H9 (cell line): ENCODE measurements at regions not wholly inside any gene's neighbourhood (a gene's known extent, or its start where the extent isn't known, plus 50 kb on each side); places are given as distances from the start of the nearest gene placed in this dataset.

ENCODE experiments used
- DNase-seq: peaks from one replicate; pipeline ENCODE4 v3.0.0-alpha.2; 2017
- H2AFZ ChIP-seq: one replicate; pipeline ENCODE4 v1.6.1; 2013; ENCODE audit warnings: mild to moderate bottlenecking, low read length, control low read depth, moderate library complexity
- H2AK5ac ChIP-seq: 2 replicates; pipeline ENCODE4 v1.6.1; 2013; ENCODE audit warnings: low read length, control low read depth, mixed read lengths; ENCODE audit not compliant: insufficient read length
- H2BK120ac ChIP-seq: one replicate; pipeline ENCODE4 v1.6.1; 2013; ENCODE audit warnings: low read depth, mild to moderate bottlenecking, low read length, control low read depth, inconsistent platforms; ENCODE audit not compliant: poor library complexity, severe bottlenecking
- H2BK12ac ChIP-seq: 2 replicates; pipeline ENCODE4 v1.6.1; 2013; ENCODE audit warnings: low read length, control low read depth, mixed read lengths, low read depth; ENCODE audit not compliant: insufficient read length
- H2BK15ac ChIP-seq: 2 replicates; pipeline ENCODE4 v1.6.1; 2013; ENCODE audit warnings: low read depth, low read length, control low read depth
- H2BK20ac ChIP-seq: one replicate; pipeline ENCODE4 v1.6.1; 2013; ENCODE audit warnings: low read depth, mild to moderate bottlenecking, low read length, control low read depth, inconsistent platforms; ENCODE audit not compliant: poor library complexity, severe bottlenecking
- H2BK5ac ChIP-seq: 2 replicates; pipeline ENCODE4 v1.6.1; 2013; ENCODE audit warnings: low read length, control low read depth, mixed read lengths; ENCODE audit not compliant: insufficient read length
- H3K14ac ChIP-seq: 2 replicates; pipeline ENCODE4 v1.6.1; 2013; ENCODE audit warnings: low read length, control low read depth; ENCODE audit not compliant: insufficient read depth
- H3K18ac ChIP-seq: 2 replicates; pipeline ENCODE4 v1.6.1; 2013; ENCODE audit warnings: low read depth, mild to moderate bottlenecking, mixed read lengths, low read length, control low read depth; ENCODE audit not compliant: insufficient read length
- H3K23ac ChIP-seq: 2 replicates; pipeline ENCODE4 v1.6.1; 2013; ENCODE audit warnings: low read length, control low read depth, mixed read lengths, low read depth; ENCODE audit not compliant: insufficient read length
- H3K23me2 ChIP-seq: 2 replicates; pipeline ENCODE4 v1.6.1; 2013; ENCODE audit warnings: low read depth, mild to moderate bottlenecking, mixed read lengths, low read length, control low read depth; ENCODE audit not compliant: insufficient read length, poor library complexity, severe bottlenecking
- H3K27ac ChIP-seq: 2 replicates; pipeline ENCODE4 v1.5.1; 2013; ENCODE audit warnings: low read length, control low read depth, mixed read lengths, low read depth; ENCODE audit not compliant: insufficient read length
- H3K27me3 ChIP-seq: 2 replicates; pipeline ENCODE4 v1.6.1; 2013; ENCODE audit warnings: low read length, control low read depth, inconsistent platforms; ENCODE audit not compliant: insufficient read depth
- H3K4ac ChIP-seq: 2 replicates; pipeline ENCODE4 v1.6.1; 2013; ENCODE audit warnings: low read depth, mild to moderate bottlenecking, control low read depth, inconsistent platforms, low read length, moderate library complexity
- H3K4me1 ChIP-seq: 2 replicates; pipeline ENCODE4 v1.6.1; 2013; ENCODE audit warnings: low read length, control low read depth, inconsistent platforms; ENCODE audit not compliant: insufficient read depth
- H3K4me2 ChIP-seq: 2 replicates; pipeline ENCODE4 v1.6.1; 2013; ENCODE audit warnings: low read length, control low read depth, mixed read lengths; ENCODE audit not compliant: insufficient read length, insufficient read depth
- H3K56ac ChIP-seq: 2 replicates; pipeline ENCODE4 v1.6.1; 2013; ENCODE audit warnings: low read depth, mild to moderate bottlenecking, mixed read lengths, low read length, control low read depth; ENCODE audit not compliant: insufficient read length
- H3K79me1 ChIP-seq: 2 replicates; pipeline ENCODE4 v1.6.1; 2013; ENCODE audit warnings: low read depth, mild to moderate bottlenecking, moderate library complexity, low read length, control low read depth, inconsistent platforms; ENCODE audit not compliant: insufficient read depth, poor library complexity, severe bottlenecking
- H3K79me2 ChIP-seq: 2 replicates; pipeline ENCODE4 v1.6.1; 2013; ENCODE audit warnings: low read length, control low read depth, inconsistent platforms; ENCODE audit not compliant: insufficient read depth
- H3K9ac ChIP-seq: 2 replicates; pipeline ENCODE4 v1.6.1; 2013; ENCODE audit warnings: low read length, control low read depth, mixed read lengths; ENCODE audit not compliant: insufficient read length; ENCODE audit errors: extremely low read depth
- H3K9me3 ChIP-seq: one replicate; pipeline ENCODE4 v1.6.1; 2013; ENCODE audit warnings: low read depth, low read length, inconsistent platforms; ENCODE audit not compliant: control insufficient read depth
- H3T11ph ChIP-seq: one replicate; pipeline ENCODE4 v1.6.1; 2013; ENCODE audit warnings: mild to moderate bottlenecking, low read length, control low read depth, inconsistent platforms
- H4K20me1 ChIP-seq: one replicate; pipeline ENCODE4 v1.6.1; 2013; ENCODE audit not compliant: control insufficient read depth, insufficient read length, insufficient read depth
- H4K5ac ChIP-seq: 2 replicates; pipeline ENCODE4 v1.6.1; 2013; ENCODE audit warnings: low read depth, mild to moderate bottlenecking, mixed read lengths, low read length, control low read depth; ENCODE audit not compliant: insufficient read length
- H4K8ac ChIP-seq: replicated peaks from 2 replicates; pipeline ENCODE4 v1.6.1; 2013; ENCODE audit warnings: low read length, control low read depth, mixed read lengths, low read depth; ENCODE audit not compliant: insufficient read length
- H4K91ac ChIP-seq: 2 replicates; pipeline ENCODE4 v1.6.1; 2013; ENCODE audit warnings: low read depth, mild to moderate bottlenecking, moderate library complexity, mixed read lengths, low read length, control low read depth; ENCODE audit not compliant: insufficient read length
- H3K27ac Mint-ChIP-seq, 3 experiments: 2 replicates in 2 of 3; 3 replicates in 1 of 3; pipeline ENCODE4 v1.8.0; 2020 to 2021; ENCODE audit warnings: mixed read lengths in 3 of 3, mild to moderate bottlenecking in 1 of 3, moderate library complexity in 1 of 3
- H3K27me3 Mint-ChIP-seq: 2 replicates; pipeline ENCODE4 v1.8.0; 2021; ENCODE audit warnings: low read depth, mild to moderate bottlenecking, moderate library complexity, mixed read lengths
- H3K36me3 Mint-ChIP-seq, 3 experiments: 2 replicates in 2 of 3; 3 replicates in 1 of 3; pipeline ENCODE4 v1.8.0; 2020 to 2021; ENCODE audit warnings: low read depth in 3 of 3, mixed read lengths in 3 of 3; ENCODE audit not compliant: insufficient read depth in 1 of 3
- H3K4me1 Mint-ChIP-seq, 2 experiments: 2 replicates each; pipeline ENCODE4 v1.8.0; 2020; ENCODE audit warnings: mixed read lengths in 2 of 2
- H3K4me3 Mint-ChIP-seq, 2 experiments: 2 replicates in 1 of 2; 3 replicates in 1 of 2; pipeline ENCODE4 v1.8.0; 2020 to 2021; ENCODE audit warnings: mild to moderate bottlenecking in 2 of 2, mixed read lengths in 2 of 2, moderate library complexity in 1 of 2
- H3K9me3 Mint-ChIP-seq, 2 experiments: 2 replicates in 1 of 2; 3 replicates in 1 of 2; pipeline ENCODE4 v1.8.0; 2020; ENCODE audit warnings: mild to moderate bottlenecking in 2 of 2, mixed read lengths in 2 of 2, moderate library complexity in 1 of 2
- WGBS: extraction: QIAGEN DNeasy Blood & Tissue Kit; methylation state at CpG from one replicate; pipeline ENCODE4 v1.1.7; 2013; ENCODE audit warnings: missing lambda C conversion rate, low lambda C conversion rate, mixed read lengths; ENCODE audit not compliant: insufficient read length; ENCODE audit errors: extremely low coverage; 5-methylcytosine and 5-hydroxymethylcytosine counted together
- TF ChIP-seq, protein P1 (sequence below): fragments of 200-600 bp; sonication (generic); conservative IDR thresholded peaks from 3 replicates; pipeline ENCODE4 v1.8.0; 2021; ENCODE audit warnings: antibody characterized with exemption, mild to moderate bottlenecking

DNA sequence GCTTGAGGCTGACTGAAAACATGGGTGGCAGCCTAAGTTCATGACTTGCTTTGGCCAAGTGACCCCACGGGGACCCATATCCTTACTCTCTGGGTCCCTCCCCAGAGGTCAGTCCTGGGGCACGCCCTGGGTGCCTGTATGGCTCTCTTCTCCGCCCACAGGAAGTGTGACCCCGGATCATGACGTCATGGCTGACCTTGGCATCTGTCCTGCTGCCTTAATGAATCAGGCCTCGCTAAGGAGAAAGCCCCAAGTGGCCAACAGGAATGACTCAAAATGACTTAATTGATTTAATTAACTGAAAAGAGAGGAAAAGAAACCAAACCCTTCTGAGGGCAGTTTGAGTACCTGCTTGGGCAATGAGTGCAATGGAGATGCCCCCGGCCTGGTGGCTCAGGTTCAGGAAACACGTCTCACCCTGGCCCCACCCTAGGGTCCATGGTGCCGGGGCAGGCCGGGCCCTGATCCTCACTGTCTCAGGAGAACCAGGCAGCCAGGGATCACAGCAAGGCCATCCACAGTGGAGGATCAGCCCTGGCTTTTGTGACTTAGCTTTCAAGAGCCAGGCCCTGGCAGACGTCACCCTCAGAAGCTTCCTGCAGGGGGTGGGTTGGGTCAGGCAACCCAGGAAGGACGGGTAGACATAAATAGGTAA is 112.0 kb downstream of the CYP26B1 start:
- Histone ChIP-seq H3K23me2 (no peaks in the 10 kb centered on the region), H3K4ac (no peak overlapping the region), H3K14ac (no peak overlapping the region), H2AFZ (no peak overlapping the region), H2BK120ac (no peak overlapping the region), H4K5ac (no peak overlapping the region), H2AK5ac (no peak overlapping the region), H3K79me2 (no peaks in the 10 kb centered on the region), H4K20me1 (no peaks in the 10 kb centered on the region), H4K91ac (no peak overlapping the region), H3K56ac (no peak overlapping the region), H2BK15ac (no peak overlapping the region), H2BK12ac (no peak overlapping the region), H3K79me1 (no peaks in the 10 kb centered on the region), H2BK20ac (no peak overlapping the region), H3K9me3 (no peaks in the 10 kb centered on the region), H3K27ac (no peak overlapping the region), H3K9ac (no peak overlapping the region), H3K4me1 (no peaks in the 10 kb centered on the region), H3T11ph (no peak overlapping the region), H4K8ac (no peak overlapping the region), H3K23ac (no peak overlapping the region), H3K4me2 (no peak overlapping the region), H2BK5ac (no peak overlapping the region), H3K18ac (no peak overlapping the region), H3K27me3 (no peaks in the 10 kb centered on the region)
- Mint-ChIP-seq H3K4me1 (peaks cover 3 to 9% of the 10 kb centered on the region in 2 experiments; a peak in 3 of 4 replicates), H3K27me3 (peaks cover 2% of the 10 kb centered on the region; the same call in 1 of the 2 replicates), H3K9me3 (no peaks in the 10 kb centered on the region; a peak in 1 of 5 replicates), H3K27ac (peak overlapping the region in 1 of 3 experiments; percentile 8; a peak in 2 of 7 replicates), H3K36me3 (no peaks in the 10 kb centered on the region; a peak in 1 of 7 replicates), H3K4me3 (no peak overlapping the region)
- peak; percentile 23 for DNase-seq
- no CpG with 5 or more reads among the region's 12 CpGs for WGBS
- TF ChIP-seq, protein P1, sequence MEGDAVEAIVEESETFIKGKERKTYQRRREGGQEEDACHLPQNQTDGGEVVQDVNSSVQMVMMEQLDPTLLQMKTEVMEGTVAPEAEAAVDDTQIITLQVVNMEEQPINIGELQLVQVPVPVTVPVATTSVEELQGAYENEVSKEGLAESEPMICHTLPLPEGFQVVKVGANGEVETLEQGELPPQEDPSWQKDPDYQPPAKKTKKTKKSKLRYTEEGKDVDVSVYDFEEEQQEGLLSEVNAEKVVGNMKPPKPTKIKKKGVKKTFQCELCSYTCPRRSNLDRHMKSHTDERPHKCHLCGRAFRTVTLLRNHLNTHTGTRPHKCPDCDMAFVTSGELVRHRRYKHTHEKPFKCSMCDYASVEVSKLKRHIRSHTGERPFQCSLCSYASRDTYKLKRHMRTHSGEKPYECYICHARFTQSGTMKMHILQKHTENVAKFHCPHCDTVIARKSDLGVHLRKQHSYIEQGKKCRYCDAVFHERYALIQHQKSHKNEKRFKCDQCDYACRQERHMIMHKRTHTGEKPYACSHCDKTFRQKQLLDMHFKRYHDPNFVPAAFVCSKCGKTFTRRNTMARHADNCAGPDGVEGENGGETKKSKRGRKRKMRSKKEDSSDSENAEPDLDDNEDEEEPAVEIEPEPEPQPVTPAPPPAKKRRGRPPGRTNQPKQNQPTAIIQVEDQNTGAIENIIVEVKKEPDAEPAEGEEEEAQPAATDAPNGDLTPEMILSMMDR, result no peak
